C4-2B (cell line): ENCODE measurements at regions not wholly inside any gene's neighbourhood (a gene's known extent, or its start where the extent isn't known, plus 50 kb on each side); places are given as distances from the start of the nearest gene placed in this dataset.

Source experiments
- ZFX ChIP-seq: fragments of 450-650 bp; IDR thresholded peaks from 2 replicates; pipeline ENCODE4 v1.6.1; 2017
- TF ChIP-seq, protein P1 (sequence below): fragments of 450-650 bp; conservative IDR thresholded peaks from 2 replicates; pipeline ENCODE4 v1.5.1; 2017; ENCODE audit warnings: mild to moderate bottlenecking

DNA sequence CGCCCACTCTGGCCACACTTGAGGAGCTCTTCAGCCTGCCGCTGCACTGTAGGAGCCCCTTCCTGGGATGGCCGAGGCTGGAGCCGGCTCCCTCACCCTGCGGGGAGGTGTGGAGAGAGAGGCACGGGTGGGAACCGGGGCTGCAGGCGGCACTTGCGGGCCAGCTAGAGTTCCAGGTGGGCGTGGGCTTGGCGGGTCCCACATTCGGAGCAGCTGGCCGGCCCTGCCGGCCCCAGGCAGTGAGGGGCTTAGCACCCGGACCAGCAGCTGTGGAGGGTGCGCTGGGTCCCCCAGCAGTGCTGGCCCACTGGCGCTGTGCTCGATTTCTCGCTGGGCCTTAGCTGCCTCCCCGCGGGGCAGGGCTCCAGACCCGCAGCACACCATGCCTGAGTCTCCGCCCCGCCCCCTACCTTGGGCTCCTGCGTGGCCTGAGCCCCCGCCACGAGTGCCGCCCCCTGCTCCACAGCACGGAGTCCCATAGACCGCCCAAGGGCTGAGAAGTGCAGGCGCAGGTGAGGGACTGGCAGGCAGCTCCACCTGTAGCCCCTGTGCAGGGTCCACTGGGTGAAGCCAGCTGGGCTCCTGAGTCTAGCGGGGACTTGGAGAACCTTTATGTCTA lies 71.9 kb downstream of the IL12A start:
- TF ChIP-seq, protein P1, sequence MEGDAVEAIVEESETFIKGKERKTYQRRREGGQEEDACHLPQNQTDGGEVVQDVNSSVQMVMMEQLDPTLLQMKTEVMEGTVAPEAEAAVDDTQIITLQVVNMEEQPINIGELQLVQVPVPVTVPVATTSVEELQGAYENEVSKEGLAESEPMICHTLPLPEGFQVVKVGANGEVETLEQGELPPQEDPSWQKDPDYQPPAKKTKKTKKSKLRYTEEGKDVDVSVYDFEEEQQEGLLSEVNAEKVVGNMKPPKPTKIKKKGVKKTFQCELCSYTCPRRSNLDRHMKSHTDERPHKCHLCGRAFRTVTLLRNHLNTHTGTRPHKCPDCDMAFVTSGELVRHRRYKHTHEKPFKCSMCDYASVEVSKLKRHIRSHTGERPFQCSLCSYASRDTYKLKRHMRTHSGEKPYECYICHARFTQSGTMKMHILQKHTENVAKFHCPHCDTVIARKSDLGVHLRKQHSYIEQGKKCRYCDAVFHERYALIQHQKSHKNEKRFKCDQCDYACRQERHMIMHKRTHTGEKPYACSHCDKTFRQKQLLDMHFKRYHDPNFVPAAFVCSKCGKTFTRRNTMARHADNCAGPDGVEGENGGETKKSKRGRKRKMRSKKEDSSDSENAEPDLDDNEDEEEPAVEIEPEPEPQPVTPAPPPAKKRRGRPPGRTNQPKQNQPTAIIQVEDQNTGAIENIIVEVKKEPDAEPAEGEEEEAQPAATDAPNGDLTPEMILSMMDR = no peak
- TF ChIP-seq ZFX = no peak
